PC-3 (cell line): ENCODE measurements at regions not wholly inside any gene's neighbourhood (a gene's known extent, or its start where the extent isn't known, plus 50 kb on each side); places are given as distances from the start of the nearest gene placed in this dataset.

Source experiments
- ATAC-seq: fragments of 200-7000 bp; cut with Tn5 transposase; 2 replicates; pipeline ENCODE4 v1.9.1; 2020; ENCODE audit warnings: mild to moderate bottlenecking, moderate library complexity
- BruUV-seq: library from RNA; stranded (reverse); fragments of 400-500 nt; replicated peaks from 2 replicates; lab custom pipeline; 2021; lab: Mats Ljungman, UMichigan
- CTCF ChIA-PET: fragments of 300-600 bp; sonication (Branson Sonifier 250); formaldehyde crosslinking; loops from one replicate; lab custom pipeline; 2022; ENCODE audit warnings: antibody characterized with exemption; lab: Charles Lee
- POLR2A ChIA-PET: fragments of 300-600 bp; sonication (Branson Sonifier 250); formaldehyde crosslinking; loops from one replicate; lab custom pipeline; 2022; ENCODE audit warnings: antibody characterized with exemption; ENCODE audit not compliant: unreplicated experiment; lab: Charles Lee
- DNase-seq: peaks from one replicate; pipeline ENCODE4 v3.0.0-alpha.2; 2015
- H2AFZ ChIP-seq: fragments of 300-600 bp; sonication (generic); 2 replicates; pipeline ENCODE4 v1.6.0; 2016; ENCODE audit warnings: antibody characterized with exemption, low read length
- H3F3A ChIP-seq: fragments of 300-600 bp; sonication (generic); one replicate; pipeline ENCODE4 v1.6.0; 2017; ENCODE audit warnings: antibody characterized with exemption, low read length, control low read depth, mild to moderate bottlenecking; ENCODE audit not compliant: unreplicated experiment
- H3K27ac ChIP-seq: fragments of 300-600 bp; sonication (generic); 2 replicates; pipeline ENCODE4 v1.5.1; 2016; ENCODE audit warnings: mild to moderate bottlenecking, low read length
- H3K27me3 ChIP-seq: fragments of 300-600 bp; sonication (generic); 2 replicates; pipeline ENCODE4 v1.6.1; 2016; ENCODE audit warnings: low read length, mixed read lengths
- H3K36me3 ChIP-seq: fragments of 300-600 bp; sonication (generic); 2 replicates; pipeline ENCODE4 v1.6.1; 2016; ENCODE audit warnings: low read depth, mixed run types, low read length, mixed read lengths
- H3K4me1 ChIP-seq: fragments of 300-600 bp; sonication (generic); 2 replicates; pipeline ENCODE4 v1.5.1; 2016; ENCODE audit warnings: low read length; ENCODE audit not compliant: insufficient read depth
- H3K4me2 ChIP-seq: fragments of 300-600 bp; sonication (generic); 2 replicates; pipeline ENCODE4 v1.6.0; 2016; ENCODE audit warnings: low read length
- H3K4me3 ChIP-seq: fragments of 300-600 bp; sonication (generic); 2 replicates; pipeline ENCODE4 v1.5.1; 2016; ENCODE audit warnings: mild to moderate bottlenecking, low read length, mixed read lengths
- H3K79me2 ChIP-seq: fragments of 300-600 bp; sonication (generic); 2 replicates; pipeline ENCODE4 v1.6.1; 2017; ENCODE audit warnings: low read length, mixed read lengths
- H3K9ac ChIP-seq: fragments of 300-600 bp; sonication (generic); 2 replicates; pipeline ENCODE4 v1.6.0; 2016; ENCODE audit warnings: mild to moderate bottlenecking, low read length
- H3K9me2 ChIP-seq: fragments of 300-600 bp; sonication (generic); replicated peaks from 2 replicates; pipeline ENCODE4 v1.6.1; 2016; ENCODE audit warnings: mixed run types, low read length, mixed read lengths
- H3K9me3 ChIP-seq: fragments of 300-600 bp; sonication (generic); 2 replicates; pipeline ENCODE4 v1.6.1; 2016; ENCODE audit warnings: low read length, mixed read lengths
- H4K20me1 ChIP-seq: fragments of 300-600 bp; sonication (generic); 2 replicates; pipeline ENCODE4 v1.6.1; 2016; ENCODE audit warnings: low read length, mixed read lengths
- EZH2 ChIP-seq: fragments of 300-600 bp; sonication (generic); IDR thresholded peaks from one replicate; pipeline ENCODE4 v1.6.1; 2017; ENCODE audit warnings: antibody characterized with exemption, mild to moderate bottlenecking, low read length; ENCODE audit not compliant: unreplicated experiment
- EZH2phosphoT487 ChIP-seq: fragments of 300-600 bp; sonication (generic); IDR thresholded peaks from 2 replicates; pipeline ENCODE4 v1.6.1; 2018; ENCODE audit warnings: mild to moderate bottlenecking, antibody characterized with exemption, low read length, borderline replicate concordance
- intact Hi-C: fragments of 100-400 bp; cut with micrococcal nuclease; formaldehyde crosslinking; loops from 2 replicates; pipeline ENCODE4 v1.9.0; 2023
- TF ChIP-seq, protein P1 (sequence below): fragments of 300-600 bp; sonication (generic); conservative IDR thresholded peaks from 2 replicates; pipeline ENCODE4 v1.5.1; 2017; ENCODE audit warnings: antibody characterized with exemption, low read depth, mild to moderate bottlenecking, low read length

DNA sequence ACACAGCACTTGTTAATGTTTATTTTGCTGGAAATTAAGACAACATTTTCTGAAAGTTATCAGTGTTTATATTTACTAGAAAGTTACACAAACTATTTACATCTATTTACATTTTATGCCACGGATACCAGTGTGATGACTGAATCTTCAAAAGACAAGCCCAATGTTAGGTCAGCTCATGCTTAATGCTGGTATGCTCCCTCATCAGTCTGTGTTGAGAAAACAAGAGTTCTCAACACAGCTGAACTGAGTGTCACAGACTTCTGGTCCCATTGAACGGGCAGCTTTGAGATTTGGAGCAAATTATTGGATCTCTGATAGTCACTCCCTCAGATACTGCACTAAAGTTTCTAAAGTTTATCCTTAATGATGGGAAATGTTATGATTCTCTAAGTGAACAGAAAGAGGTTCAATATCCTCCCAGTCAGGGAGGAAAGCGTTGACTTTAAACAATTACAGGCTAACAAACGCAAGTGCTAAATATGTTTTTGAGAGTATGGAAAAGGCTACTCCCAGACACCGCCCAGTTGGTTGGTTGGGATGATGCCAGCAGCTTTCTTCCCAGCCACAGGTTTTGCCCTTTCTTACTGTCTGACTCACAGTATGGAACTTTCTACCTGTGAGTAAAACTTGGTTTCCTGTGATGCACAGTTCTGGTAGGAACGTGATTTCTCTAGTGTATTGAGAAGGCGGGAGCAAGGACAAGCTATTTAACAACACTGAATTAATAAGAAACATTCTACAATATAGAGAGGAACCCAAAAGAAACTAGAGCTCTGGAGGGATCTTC is 1293.6 kb upstream of the TENM3 start:
- CTCF ChIA-PET, result no interaction called here

DNA sequence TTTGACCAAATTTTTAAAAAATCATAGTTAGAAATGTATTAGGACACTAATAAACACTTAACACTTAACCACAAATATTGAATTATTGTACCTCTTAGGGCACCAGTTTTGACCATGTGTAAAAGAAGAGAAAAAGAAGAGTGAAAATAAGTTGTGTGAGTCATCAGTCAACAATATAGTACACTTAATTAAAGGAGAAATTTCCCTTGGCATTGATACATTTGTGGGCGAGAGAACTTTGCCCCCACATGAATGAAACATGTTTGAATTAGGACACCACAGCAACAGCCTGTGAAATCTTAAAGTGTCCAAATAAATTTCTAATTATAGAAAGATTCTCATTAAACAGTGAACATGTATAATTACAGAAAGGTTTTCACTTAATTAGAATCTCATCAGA is 1292.8 kb upstream of the TENM3 start:
- Histone ChIP-seq H4K20me1 (no peaks in the 10 kb centered on the region), H3K9me3 (no peaks in the 10 kb centered on the region), H3K36me3 (no peaks in the 10 kb centered on the region), H3K27me3 (no peaks in the 10 kb centered on the region), H3K27ac (no peak overlapping the region), H3F3A (no peaks in the 10 kb centered on the region), H3K4me2 (no peak overlapping the region), H2AFZ (no peak overlapping the region), H3K4me1 (peaks cover 7% of the 10 kb centered on the region; the same call in 1 of the 2 replicates), H3K9me2 (no peaks in the 10 kb centered on the region), H3K4me3 (no peak overlapping the region), H3K9ac (no peak overlapping the region), H3K79me2 (no peaks in the 10 kb centered on the region)
- no TSS peak for BruUV-seq
- intact Hi-C loops, result no loop called here
- CTCF ChIA-PET, result no interaction called here
- TF ChIP-seq, protein P1, sequence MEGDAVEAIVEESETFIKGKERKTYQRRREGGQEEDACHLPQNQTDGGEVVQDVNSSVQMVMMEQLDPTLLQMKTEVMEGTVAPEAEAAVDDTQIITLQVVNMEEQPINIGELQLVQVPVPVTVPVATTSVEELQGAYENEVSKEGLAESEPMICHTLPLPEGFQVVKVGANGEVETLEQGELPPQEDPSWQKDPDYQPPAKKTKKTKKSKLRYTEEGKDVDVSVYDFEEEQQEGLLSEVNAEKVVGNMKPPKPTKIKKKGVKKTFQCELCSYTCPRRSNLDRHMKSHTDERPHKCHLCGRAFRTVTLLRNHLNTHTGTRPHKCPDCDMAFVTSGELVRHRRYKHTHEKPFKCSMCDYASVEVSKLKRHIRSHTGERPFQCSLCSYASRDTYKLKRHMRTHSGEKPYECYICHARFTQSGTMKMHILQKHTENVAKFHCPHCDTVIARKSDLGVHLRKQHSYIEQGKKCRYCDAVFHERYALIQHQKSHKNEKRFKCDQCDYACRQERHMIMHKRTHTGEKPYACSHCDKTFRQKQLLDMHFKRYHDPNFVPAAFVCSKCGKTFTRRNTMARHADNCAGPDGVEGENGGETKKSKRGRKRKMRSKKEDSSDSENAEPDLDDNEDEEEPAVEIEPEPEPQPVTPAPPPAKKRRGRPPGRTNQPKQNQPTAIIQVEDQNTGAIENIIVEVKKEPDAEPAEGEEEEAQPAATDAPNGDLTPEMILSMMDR, result no peak
- TF ChIP-seq EZH2phosphoT487, result no peak
- no peak for TF ChIP-seq EZH2
- no peak for ATAC-seq
- DNase-seq, result no peak
- POLR2A ChIA-PET, result no interaction called here

More for the DNA sequence above, 1293.6 kb upstream of the TENM3 start:
- intact Hi-C loops, result loop anchor here (5.0 kb wide), 1 partner anchor 122 kb away; no protein-coding TSS in a partner anchor
- ATAC-seq (no peak), DNase-seq (peak; percentile 63)
- POLR2A ChIA-PET, result no interaction called here
- no peaks in the 10 kb centered on the region for H4K20me1 ChIP-seq
- no peak overlapping the region for H3K9ac ChIP-seq
- H3K4me2 ChIP-seq, result no peak overlapping the region; the same call in 1 of the 2 replicates
- no peaks in the 10 kb centered on the region for H3F3A ChIP-seq
- H3K9me2 ChIP-seq, result no peaks in the 10 kb centered on the region
- no peak for TF ChIP-seq EZH2phosphoT487
- TF ChIP-seq EZH2, result no peak
- TF ChIP-seq, protein P1, result no peak
- H3K9me3 ChIP-seq, result no peaks in the 10 kb centered on the region
- peaks cover 7% of the 10 kb centered on the region; the same call in 1 of the 2 replicates for H3K4me1 ChIP-seq
- H3K79me2 ChIP-seq, result no peaks in the 10 kb centered on the region
- no TSS peak for BruUV-seq
- no peaks in the 10 kb centered on the region for H3K36me3 ChIP-seq
- H3K4me3 ChIP-seq, result no peak overlapping the region
- H2AFZ ChIP-seq, result no peak overlapping the region
- no peaks in the 10 kb centered on the region for H3K27me3 ChIP-seq
- no peak overlapping the region for H3K27ac ChIP-seq

DNA sequence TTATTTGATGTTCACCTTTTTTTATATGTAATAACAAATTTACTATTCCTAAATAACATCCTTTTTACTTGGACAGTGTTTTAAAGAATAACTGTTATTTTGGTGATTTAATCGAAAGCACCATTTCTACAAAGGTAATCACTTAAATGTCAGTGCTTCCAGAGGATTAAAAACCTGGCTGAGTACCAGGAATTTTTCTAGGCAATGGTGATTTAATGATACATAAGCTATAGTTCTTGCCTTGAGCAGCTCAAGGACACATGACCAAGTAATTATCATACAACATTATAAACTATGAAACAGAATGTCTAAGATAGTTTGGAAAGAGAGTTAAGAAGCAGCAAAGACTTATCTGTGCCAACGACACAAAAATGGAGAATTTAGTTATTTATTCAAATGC is 1291.9 kb upstream of the TENM3 start:
- CTCF ChIA-PET, result no interaction called here
- H3K9ac ChIP-seq, result no peak overlapping the region
- ATAC-seq, result no peak

More for the DNA sequence above, 1291.9 kb upstream of the TENM3 start:
- no peak overlapping the region for H2AFZ ChIP-seq
- H3F3A ChIP-seq, result no peaks in the 10 kb centered on the region
- TF ChIP-seq, protein P1, result no peak
- TF ChIP-seq EZH2 (no peak), EZH2phosphoT487 (no peak)
- intact Hi-C loops, result no loop called here
- no peaks in the 10 kb centered on the region for H3K9me3 ChIP-seq
- H3K27me3 ChIP-seq, result no peaks in the 10 kb centered on the region
- no peaks in the 10 kb centered on the region for H4K20me1 ChIP-seq
- no peaks in the 10 kb centered on the region for H3K79me2 ChIP-seq
- no peak overlapping the region for H3K4me3 ChIP-seq
- POLR2A ChIA-PET, result no interaction called here
- H3K9me2 ChIP-seq, result no peaks in the 10 kb centered on the region
- no peak for DNase-seq
- no peak overlapping the region for H3K27ac ChIP-seq
- peaks cover 7% of the 10 kb centered on the region; the same call in 1 of the 2 replicates for H3K4me1 ChIP-seq
- no peak overlapping the region for H3K4me2 ChIP-seq
- no peaks in the 10 kb centered on the region for H3K36me3 ChIP-seq
- no TSS peak for BruUV-seq
